ENCODE measurements at regions not wholly inside any gene's neighbourhood (a gene's known extent, or its start where the extent isn't known, plus 50 kb on each side); places are given as distances from the start of the nearest gene placed in this dataset.
A peak's percentile ranks its signal among the peaks of the same experiment; 100 is the strongest.

GRCh38 chr18:24540896-24541295 is 80.5 kb downstream of the HRH4 start:
- Histone ChIP-seq H3K79me2 (ENCODE audit: control insufficient read depth, insufficient read depth, low read length, poor library complexity) (no peaks in the 10 kb centered on the region), H3K4me2 (ENCODE audit: low read length) (no peak overlapping the region), H3K9me3 (ENCODE audit: insufficient read depth, low read depth, low read length) (no peaks in the 10 kb centered on the region), H4K8ac (ENCODE audit: low read depth, low read length) (no peak overlapping the region), H3K4ac (ENCODE audit: low read depth, low read length) (no peak overlapping the region), H3K14ac (ENCODE audit: low read length) (no peak overlapping the region), H4K91ac (ENCODE audit: low read depth, low read length) (no peak overlapping the region), H2AFZ (ENCODE audit: insufficient read depth, low read length, poor library complexity) (no peak overlapping the region), H3K9ac (ENCODE audit: low read length) (no peak overlapping the region), H4K12ac (ENCODE audit: low read depth, low read length) (no peak overlapping the region), H2BK120ac (ENCODE audit: insufficient read depth, low read length, poor library complexity) (no peak overlapping the region), H3K27ac (ENCODE audit: low read depth, low read length) (no peak overlapping the region), H2AK5ac (ENCODE audit: low read length) (no peak overlapping the region), H3K18ac (ENCODE audit: low read length) (no peak overlapping the region), H3K4me1 (ENCODE audit: control insufficient read depth in 1 of 2, insufficient read depth in 2 of 2, low read length in 2 of 2) (peaks cover 2% of the 10 kb centered on the region in 2 experiments), H3K23ac (ENCODE audit: low read length) (no peak overlapping the region), H2BK12ac (ENCODE audit: low read length) (no peak overlapping the region), H3K4me3 (ENCODE audit: low read depth, low read length) (no peak overlapping the region), H3K27me3 (ENCODE audit: insufficient read depth, low read length) (no peaks in the 10 kb centered on the region), H2BK5ac (ENCODE audit: low read depth, low read length, poor library complexity) (no peak overlapping the region), H3K79me1 (ENCODE audit: low read length) (no peaks in the 10 kb centered on the region), H3K36me3 (ENCODE audit: control insufficient read depth in 1 of 2, insufficient read depth in 2 of 2, low read length in 2 of 2) (no peaks in the 10 kb centered on the region)
- WGBS (ENCODE audit: extremely low coverage, insufficient coverage, insufficient read length), result no CpG with 5 or more reads among the region's 8 CpGs
- DNase-seq, result no peak

GRCh38 chr18:24543086-24543794 is 82.8 kb downstream of the HRH4 start:
- Histone ChIP-seq H3K4me1 (ENCODE audit: control insufficient read depth in 1 of 2, insufficient read depth in 2 of 2, low read length in 2 of 2) (peaks cover 0 to 2% of the 10 kb centered on the region in 2 experiments), H3K18ac (ENCODE audit: low read length) (no peak overlapping the region), H3K4me2 (ENCODE audit: low read length) (no peak overlapping the region), H3K9me3 (ENCODE audit: insufficient read depth, low read depth, low read length) (no peaks in the 10 kb centered on the region), H4K91ac (ENCODE audit: low read depth, low read length) (no peak overlapping the region), H3K36me3 (ENCODE audit: control insufficient read depth in 1 of 2, insufficient read depth in 2 of 2, low read length in 2 of 2) (no peaks in the 10 kb centered on the region), H2BK120ac (ENCODE audit: insufficient read depth, low read length, poor library complexity) (no peak overlapping the region), H3K27ac (ENCODE audit: low read depth, low read length) (no peak overlapping the region), H2BK12ac (ENCODE audit: low read length) (no peak overlapping the region), H3K27me3 (ENCODE audit: insufficient read depth, low read length) (no peaks in the 10 kb centered on the region), H4K12ac (ENCODE audit: low read depth, low read length) (no peak overlapping the region), H3K79me2 (ENCODE audit: control insufficient read depth, insufficient read depth, low read length, poor library complexity) (no peaks in the 10 kb centered on the region), H2AK5ac (ENCODE audit: low read length) (no peak overlapping the region), H3K9ac (ENCODE audit: low read length) (no peak overlapping the region), H3K79me1 (ENCODE audit: low read length) (no peaks in the 10 kb centered on the region), H3K4ac (ENCODE audit: low read depth, low read length) (no peak overlapping the region), H2BK5ac (ENCODE audit: low read depth, low read length, poor library complexity) (no peak overlapping the region), H3K14ac (ENCODE audit: low read length) (no peak overlapping the region), H3K23ac (ENCODE audit: low read length) (no peak overlapping the region), H2AFZ (ENCODE audit: insufficient read depth, low read length, poor library complexity) (no peak overlapping the region), H4K8ac (ENCODE audit: low read depth, low read length) (no peak overlapping the region), H3K4me3 (ENCODE audit: low read depth, low read length) (no peak overlapping the region)
- no peak for DNase-seq
- WGBS (ENCODE audit: extremely low coverage, insufficient coverage, insufficient read length), result no CpG with 5 or more reads among the region's 4 CpGs

GRCh38 chr18:24543795-24544498 is 83.5 kb downstream of the HRH4 start:
- H3K27me3 ChIP-seq (ENCODE audit: insufficient read depth, low read length), result no peaks in the 10 kb centered on the region
- H3K14ac ChIP-seq (ENCODE audit: low read length), result no peak overlapping the region
- no peaks in the 10 kb centered on the region for H3K36me3 ChIP-seq (ENCODE audit: control insufficient read depth in 1 of 2, insufficient read depth in 2 of 2, low read length in 2 of 2)
- no peak overlapping the region for H4K12ac ChIP-seq (ENCODE audit: low read depth, low read length)
- H3K27ac ChIP-seq (ENCODE audit: low read depth, low read length), result no peak overlapping the region
- no peaks in the 10 kb centered on the region for H3K79me1 ChIP-seq (ENCODE audit: low read length)
- H3K4ac ChIP-seq (ENCODE audit: low read depth, low read length), result no peak overlapping the region
- no peak overlapping the region for H3K4me3 ChIP-seq (ENCODE audit: low read depth, low read length)
- no peak overlapping the region for H2BK120ac ChIP-seq (ENCODE audit: insufficient read depth, low read length, poor library complexity)
- H2BK12ac ChIP-seq (ENCODE audit: low read length), result no peak overlapping the region
- H3K9me3 ChIP-seq (ENCODE audit: insufficient read depth, low read depth, low read length), result no peaks in the 10 kb centered on the region
- no peak overlapping the region for H4K8ac ChIP-seq (ENCODE audit: low read depth, low read length)
- H2AK5ac ChIP-seq (ENCODE audit: low read length), result no peak overlapping the region
- H4K91ac ChIP-seq (ENCODE audit: low read depth, low read length), result no peak overlapping the region
- DNase-seq, result peak in 1 of 2 donors; percentile 60
- H2AFZ ChIP-seq (ENCODE audit: insufficient read depth, low read length, poor library complexity), result no peak overlapping the region
- no peak overlapping the region for H3K9ac ChIP-seq (ENCODE audit: low read length)
- H3K23ac ChIP-seq (ENCODE audit: low read length), result no peak overlapping the region
- H3K4me2 ChIP-seq (ENCODE audit: low read length), result no peak overlapping the region
- H3K79me2 ChIP-seq (ENCODE audit: control insufficient read depth, insufficient read depth, low read length, poor library complexity), result no peaks in the 10 kb centered on the region
- peaks cover 0 to 2% of the 10 kb centered on the region in 2 experiments for H3K4me1 ChIP-seq (ENCODE audit: control insufficient read depth in 1 of 2, insufficient read depth in 2 of 2, low read length in 2 of 2)
- H2BK5ac ChIP-seq (ENCODE audit: low read depth, low read length, poor library complexity), result no peak overlapping the region
- H3K18ac ChIP-seq (ENCODE audit: low read length), result no peak overlapping the region
- no CpG with 5 or more reads among the region's 6 CpGs for WGBS (ENCODE audit: extremely low coverage, insufficient coverage, insufficient read length)

GRCh38 chr18:24544949-24545348 is 84.5 kb downstream of the HRH4 start:
- H2AK5ac ChIP-seq (ENCODE audit: low read length), result no peak overlapping the region
- no peak overlapping the region for H3K9ac ChIP-seq (ENCODE audit: low read length)
- no peak overlapping the region for H4K91ac ChIP-seq (ENCODE audit: low read depth, low read length)
- no peaks in the 10 kb centered on the region for H3K9me3 ChIP-seq (ENCODE audit: insufficient read depth, low read depth, low read length)
- H2BK5ac ChIP-seq (ENCODE audit: low read depth, low read length, poor library complexity), result no peak overlapping the region
- no peak overlapping the region for H2BK120ac ChIP-seq (ENCODE audit: insufficient read depth, low read length, poor library complexity)
- no peak overlapping the region for H3K18ac ChIP-seq (ENCODE audit: low read length)
- H3K27me3 ChIP-seq (ENCODE audit: insufficient read depth, low read length), result no peaks in the 10 kb centered on the region
- peaks cover 0 to 2% of the 10 kb centered on the region in 2 experiments for H3K4me1 ChIP-seq (ENCODE audit: control insufficient read depth in 1 of 2, insufficient read depth in 2 of 2, low read length in 2 of 2)
- H4K12ac ChIP-seq (ENCODE audit: low read depth, low read length), result no peak overlapping the region
- no peak overlapping the region for H4K8ac ChIP-seq (ENCODE audit: low read depth, low read length)
- no peak overlapping the region for H3K27ac ChIP-seq (ENCODE audit: low read depth, low read length)
- no peaks in the 10 kb centered on the region for H3K36me3 ChIP-seq (ENCODE audit: control insufficient read depth in 1 of 2, insufficient read depth in 2 of 2, low read length in 2 of 2)
- H3K79me1 ChIP-seq (ENCODE audit: low read length), result no peaks in the 10 kb centered on the region
- no peak overlapping the region for H3K4me2 ChIP-seq (ENCODE audit: low read length)
- no peak overlapping the region for H2BK12ac ChIP-seq (ENCODE audit: low read length)
- DNase-seq, result no peak
- no peak overlapping the region for H3K23ac ChIP-seq (ENCODE audit: low read length)
- H2AFZ ChIP-seq (ENCODE audit: insufficient read depth, low read length, poor library complexity), result no peak overlapping the region
- no CpG with 5 or more reads among the region's 4 CpGs for WGBS (ENCODE audit: extremely low coverage, insufficient coverage, insufficient read length)
- H3K14ac ChIP-seq (ENCODE audit: low read length), result no peak overlapping the region
- no peaks in the 10 kb centered on the region for H3K79me2 ChIP-seq (ENCODE audit: control insufficient read depth, insufficient read depth, low read length, poor library complexity)
- H3K4ac ChIP-seq (ENCODE audit: low read depth, low read length), result no peak overlapping the region
- H3K4me3 ChIP-seq (ENCODE audit: low read depth, low read length), result no peak overlapping the region
